ENCODE measurements at regions not wholly inside any gene's neighbourhood (a gene's known extent, or its start where the extent isn't known, plus 50 kb on each side); places are given as distances from the start of the nearest gene placed in this dataset.

GRCh38 chr2:52526735-52527134 is 1240.9 kb upstream of the CHAC2 start:
- no peaks in the 10 kb centered on the region for H3K36me3 ChIP-seq (replicated peaks; ENCODE audit: insufficient read depth, low read depth)
- WGBS (ENCODE audit: low lambda C conversion rate, missing lambda C conversion rate): 77% methylated on average over 1 of the region's 1 CpG
- TF ChIP-seq EZH2phosphoT487 (IDR thresholded peaks at IDR 0.05; ENCODE audit: low read depth, severe bottlenecking, unreplicated experiment): no peak
- TF ChIP-seq EZH2 (IDR thresholded peaks at IDR 0.05; ENCODE audit: borderline replicate concordance): no peak
- TF ChIP-seq CTCF (IDR thresholded peaks at IDR 0.05; ENCODE audit: poor library complexity): no peak
- no peaks in the 10 kb centered on the region for H3K9me3 ChIP-seq (ENCODE audit: low read depth)
- no peaks in the 10 kb centered on the region for H3K79me2 ChIP-seq
- H3K4me2 ChIP-seq: no peak overlapping the region
- H3K27me3 ChIP-seq: no peaks in the 10 kb centered on the region
- no peak overlapping the region for H3K4me3 ChIP-seq
- no peak overlapping the region for H3K27ac ChIP-seq
- H4K20me1 ChIP-seq (ENCODE audit: insufficient read depth, poor library complexity, severe bottlenecking): no peaks in the 10 kb centered on the region
- no peaks in the 10 kb centered on the region for H3K4me1 ChIP-seq (ENCODE audit: insufficient read depth)
- no peaks in the 10 kb centered on the region for H3K9me2 ChIP-seq (replicated peaks; ENCODE audit: insufficient read depth)
- DNase-seq (ENCODE audit: low spot score): no peak
- H2AFZ ChIP-seq: no peak overlapping the region

GRCh38 chr2:52520644-52521043 is 1247.0 kb upstream of the CHAC2 start:
- Histone ChIP-seq H2AFZ (no peak overlapping the region), H3K4me1 (ENCODE audit: insufficient read depth) (peaks cover 4% of the 10 kb centered on the region), H3K27me3 (no peaks in the 10 kb centered on the region), H3K4me3 (no peak overlapping the region), H3K36me3 (replicated peaks; ENCODE audit: insufficient read depth, low read depth) (no peaks in the 10 kb centered on the region), H4K20me1 (ENCODE audit: insufficient read depth, poor library complexity, severe bottlenecking) (no peaks in the 10 kb centered on the region), H3K9me3 (ENCODE audit: low read depth) (no peaks in the 10 kb centered on the region), H3K79me2 (no peaks in the 10 kb centered on the region), H3K4me2 (no peak overlapping the region), H3K27ac (no peak overlapping the region), H3K9me2 (replicated peaks; ENCODE audit: insufficient read depth) (no peaks in the 10 kb centered on the region)
- TF ChIP-seq CTCF (IDR thresholded peaks at IDR 0.05; ENCODE audit: poor library complexity): no peak
- TF ChIP-seq EZH2 (IDR thresholded peaks at IDR 0.05; ENCODE audit: borderline replicate concordance): no peak
- TF ChIP-seq EZH2phosphoT487 (IDR thresholded peaks at IDR 0.05; ENCODE audit: low read depth, severe bottlenecking, unreplicated experiment): no peak
- DNase-seq (ENCODE audit: low spot score): no peak
- 100% methylated on average over 1 of the region's 1 CpG for WGBS (ENCODE audit: low lambda C conversion rate, missing lambda C conversion rate)

GRCh38 chr2:52518678-52519077 is 1248.9 kb upstream of the CHAC2 start:
- no peak overlapping the region for H3K27ac ChIP-seq
- H3K79me2 ChIP-seq: no peaks in the 10 kb centered on the region
- H2AFZ ChIP-seq: no peak overlapping the region
- H3K9me3 ChIP-seq (ENCODE audit: low read depth): no peaks in the 10 kb centered on the region
- no peak for TF ChIP-seq EZH2phosphoT487 (IDR thresholded peaks at IDR 0.05; ENCODE audit: low read depth, severe bottlenecking, unreplicated experiment)
- no peak for TF ChIP-seq EZH2 (IDR thresholded peaks at IDR 0.05; ENCODE audit: borderline replicate concordance)
- TF ChIP-seq CTCF (IDR thresholded peaks at IDR 0.05; ENCODE audit: poor library complexity): no peak
- peaks cover 4% of the 10 kb centered on the region for H3K4me1 ChIP-seq (ENCODE audit: insufficient read depth)
- H3K27me3 ChIP-seq: no peaks in the 10 kb centered on the region
- no peak overlapping the region for H3K4me3 ChIP-seq
- H3K9me2 ChIP-seq (replicated peaks; ENCODE audit: insufficient read depth): no peaks in the 10 kb centered on the region
- H3K4me2 ChIP-seq: no peak overlapping the region
- DNase-seq (ENCODE audit: low spot score): no peak
- H3K36me3 ChIP-seq (replicated peaks; ENCODE audit: insufficient read depth, low read depth): no peaks in the 10 kb centered on the region
- no peaks in the 10 kb centered on the region for H4K20me1 ChIP-seq (ENCODE audit: insufficient read depth, poor library complexity, severe bottlenecking)

- Histone ChIP-seq H4K20me1 (ENCODE audit: insufficient read depth, poor library complexity, severe bottlenecking) (no peaks in the 10 kb centered on the region), H3K9me3 (ENCODE audit: low read depth) (no peaks in the 10 kb centered on the region), H3K27ac (no peak overlapping the region), H3K4me2 (no peak overlapping the region), H3K36me3 (replicated peaks; ENCODE audit: insufficient read depth, low read depth) (no peaks in the 10 kb centered on the region), H3K27me3 (no peaks in the 10 kb centered on the region), H3K4me3 (no peak overlapping the region), H2AFZ (no peak overlapping the region), H3K79me2 (no peaks in the 10 kb centered on the region), H3K4me1 (ENCODE audit: insufficient read depth) (no peaks in the 10 kb centered on the region), H3K9me2 (replicated peaks; ENCODE audit: insufficient read depth) (no peaks in the 10 kb centered on the region)
- DNase-seq (ENCODE audit: low spot score): no peak
- TF ChIP-seq CTCF (IDR thresholded peaks at IDR 0.05; ENCODE audit: poor library complexity) (no peak), EZH2phosphoT487 (IDR thresholded peaks at IDR 0.05; ENCODE audit: low read depth, severe bottlenecking, unreplicated experiment) (no peak), EZH2 (IDR thresholded peaks at IDR 0.05; ENCODE audit: borderline replicate concordance) (no peak)
- 91% methylated on average over 5 of the region's 5 CpGs for WGBS (ENCODE audit: low lambda C conversion rate, missing lambda C conversion rate)
Observed at GRCh38 chr2:52512760-52513159, 1254.8 kb upstream of the CHAC2 start.
